Muscle of arm (tissue), 1 donor: ENCODE measurements at regions not wholly inside any gene's neighbourhood (a gene's known extent, or its start where the extent isn't known, plus 50 kb on each side); places are given as distances from the start of the nearest gene placed in this dataset.

Source experiments
- DNase-seq: peaks from one replicate; pipeline ENCODE4 v3.0.0-alpha.2; 2013

DNA sequence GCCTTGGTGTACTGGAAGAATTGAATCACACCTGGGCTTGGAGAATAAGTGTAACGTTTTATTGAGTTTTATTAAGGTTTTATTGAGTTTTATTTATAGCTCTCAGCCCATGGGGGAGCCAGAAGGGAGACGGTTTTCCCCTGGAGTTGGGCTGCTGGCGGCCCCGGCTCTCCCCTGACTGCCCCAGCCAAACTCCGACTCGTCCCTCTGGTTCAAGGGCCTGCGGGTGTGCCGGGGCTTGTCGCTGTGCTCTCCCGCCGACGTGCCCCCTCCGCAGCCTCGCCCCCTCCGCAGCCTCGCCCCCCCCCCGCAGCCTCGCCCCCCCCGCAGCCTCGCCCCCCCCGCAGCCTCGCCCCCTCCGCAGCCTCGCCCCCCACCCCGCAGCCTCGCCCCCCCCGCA lies 326.1 kb upstream of the RTL1 start:
- no peak for DNase-seq

DNA sequence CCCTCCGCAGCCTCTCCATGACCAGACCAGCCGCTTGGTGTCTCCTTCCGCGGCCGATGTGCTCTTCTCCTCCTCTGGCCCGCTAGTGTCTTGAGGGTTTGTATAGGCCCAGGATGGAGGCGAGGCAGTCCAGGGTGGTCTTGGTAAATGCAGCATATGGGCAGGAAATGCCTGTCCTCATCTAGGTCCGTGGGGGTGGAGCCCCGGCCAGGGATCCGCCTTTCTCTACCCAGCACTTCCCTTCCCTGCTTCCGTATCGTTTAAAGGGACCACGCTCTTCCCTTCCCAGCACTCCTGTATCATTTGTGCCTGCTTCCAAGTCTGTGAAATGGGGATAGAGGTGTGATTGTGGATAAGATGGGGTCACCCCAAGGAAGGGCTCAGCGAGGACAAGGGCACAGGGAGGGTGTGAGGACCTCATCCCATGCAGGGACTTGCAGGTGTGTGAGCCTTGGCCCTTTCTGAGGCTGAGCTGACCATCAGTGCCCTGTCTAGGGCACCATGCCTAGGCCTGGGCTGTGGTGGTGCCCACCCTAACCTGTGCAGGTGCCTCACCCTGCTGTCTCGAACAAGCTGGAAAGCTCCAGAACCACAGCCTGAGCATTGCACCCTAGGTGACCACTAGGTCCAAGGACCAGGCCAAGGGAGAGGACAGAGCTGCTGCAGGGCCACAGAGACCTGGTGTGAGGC lies 326.8 kb upstream of the RTL1 start:
- no peak for DNase-seq

DNA sequence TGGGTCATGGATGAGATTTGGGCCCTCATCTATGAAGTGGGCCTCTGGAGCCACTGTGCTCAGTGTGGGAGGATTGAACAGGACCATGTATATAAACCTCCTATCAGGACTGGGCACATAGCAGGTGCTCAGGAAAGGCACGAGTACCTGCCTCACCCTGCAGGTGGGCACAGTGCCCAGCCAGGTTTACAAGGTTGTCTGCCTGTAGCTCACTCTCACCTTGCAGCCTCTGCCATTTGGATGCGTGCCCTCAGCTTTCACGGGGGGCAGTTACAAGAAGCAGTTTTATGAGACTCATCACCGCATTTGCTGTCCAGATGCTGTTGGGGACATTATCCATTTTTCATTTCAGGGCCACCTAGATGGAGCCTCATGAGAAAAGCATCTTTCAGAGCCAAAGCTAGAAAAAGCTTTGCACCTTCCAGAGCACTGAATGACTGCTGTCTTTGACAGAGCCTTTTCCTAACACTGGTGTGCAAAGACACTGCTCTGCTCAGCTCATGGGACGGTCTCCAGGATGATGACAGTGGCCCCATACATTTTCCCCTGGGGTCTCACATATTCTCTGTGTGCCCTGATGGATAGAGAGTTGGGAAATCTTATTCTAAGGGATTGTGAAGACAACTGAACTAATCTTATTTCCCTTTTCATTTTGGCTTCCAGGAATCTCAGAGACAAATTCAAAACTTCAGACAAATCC lies 327.5 kb upstream of the RTL1 start:
- no peak for DNase-seq

DNA sequence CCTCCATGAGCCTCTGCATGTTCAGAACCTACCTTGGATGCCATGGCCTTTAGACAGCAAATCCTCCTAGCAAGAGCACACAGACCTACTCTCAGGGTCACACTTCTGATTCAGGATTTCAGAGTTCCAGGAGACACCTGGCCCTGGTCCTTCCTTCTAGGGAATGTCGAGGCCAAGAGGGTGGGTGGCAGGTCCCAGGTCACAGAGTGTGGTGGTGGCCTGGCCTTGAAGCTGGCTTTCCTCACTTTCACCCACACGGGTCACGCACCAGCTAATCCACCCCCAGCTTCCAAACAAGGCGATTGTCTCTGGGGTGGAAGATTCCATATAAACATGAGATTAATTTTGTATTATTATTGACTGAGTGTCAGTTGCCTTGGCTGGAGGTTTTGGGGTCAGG lies 328.3 kb upstream of the RTL1 start:
- no peak for DNase-seq

DNA sequence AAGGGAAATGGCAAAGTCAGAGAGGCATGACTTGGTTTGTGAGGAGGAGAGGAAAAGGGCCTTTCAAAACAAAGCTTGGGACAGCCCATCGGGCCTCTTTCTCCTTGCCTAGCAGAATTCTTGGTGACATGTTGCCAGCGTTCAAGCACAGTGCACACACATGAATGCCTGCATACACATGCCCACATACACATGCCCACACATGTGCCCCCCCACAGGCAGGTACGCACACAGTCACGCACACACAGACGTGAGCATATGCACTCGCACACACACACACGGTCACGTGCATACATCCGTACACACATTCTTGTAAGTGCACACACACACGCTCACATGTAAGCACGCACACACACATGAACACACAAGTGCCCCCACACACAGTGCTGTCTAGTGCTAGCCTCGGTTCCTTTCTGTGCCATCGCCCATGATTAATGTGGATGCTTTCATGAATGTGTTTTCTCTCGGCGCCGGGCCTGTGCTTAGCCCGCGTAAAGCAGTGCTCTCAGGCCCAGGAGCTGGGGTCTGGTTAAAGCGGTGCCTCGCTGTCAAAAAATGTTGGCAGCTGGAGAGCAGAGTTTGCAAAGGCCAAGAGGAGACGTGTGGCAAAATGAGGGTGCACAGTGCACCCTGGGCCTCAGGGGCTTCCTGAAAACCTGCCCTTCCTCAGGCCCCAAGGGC lies 328.8 kb upstream of the DIO3 start:
- DNase-seq: no peak

DNA sequence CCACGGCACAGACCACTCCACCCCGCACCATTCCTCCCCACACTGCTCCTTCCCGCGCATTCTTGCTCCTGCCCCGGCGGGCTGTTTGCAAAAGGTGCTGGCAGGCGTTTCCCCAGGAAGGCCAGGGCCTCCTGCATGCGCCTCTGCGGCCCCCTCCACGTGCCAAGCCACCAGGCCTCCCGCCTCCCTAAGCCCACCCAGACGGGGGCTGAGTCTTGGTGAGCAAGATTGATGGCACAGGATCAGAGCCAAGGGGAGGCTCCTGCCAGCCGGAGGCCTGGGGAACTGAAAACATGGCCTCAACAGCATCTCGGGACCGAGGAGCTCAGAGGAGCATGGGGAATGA lies 328.3 kb upstream of the DIO3 start:
- no peak for DNase-seq

DNA sequence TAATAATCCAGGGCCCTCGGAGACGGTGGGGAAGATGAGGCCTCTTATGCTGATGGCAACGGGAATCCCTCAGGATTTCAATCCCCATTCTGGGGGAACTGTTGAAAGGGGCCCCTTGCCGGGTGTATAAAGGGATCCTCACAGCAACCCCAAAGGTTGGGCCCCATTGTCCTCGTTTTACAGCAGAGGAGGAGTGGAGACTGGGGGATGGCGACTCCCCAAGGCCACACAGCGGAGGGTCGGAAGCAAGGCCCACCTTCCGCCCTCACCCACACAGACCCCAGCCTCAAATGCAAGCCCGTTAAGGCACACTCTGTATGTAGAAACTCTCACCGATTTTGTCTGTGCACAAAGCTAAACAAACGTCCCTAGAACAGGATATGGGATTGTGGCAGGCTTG lies 327.9 kb upstream of the DIO3 start:
- no peak for DNase-seq

DNA sequence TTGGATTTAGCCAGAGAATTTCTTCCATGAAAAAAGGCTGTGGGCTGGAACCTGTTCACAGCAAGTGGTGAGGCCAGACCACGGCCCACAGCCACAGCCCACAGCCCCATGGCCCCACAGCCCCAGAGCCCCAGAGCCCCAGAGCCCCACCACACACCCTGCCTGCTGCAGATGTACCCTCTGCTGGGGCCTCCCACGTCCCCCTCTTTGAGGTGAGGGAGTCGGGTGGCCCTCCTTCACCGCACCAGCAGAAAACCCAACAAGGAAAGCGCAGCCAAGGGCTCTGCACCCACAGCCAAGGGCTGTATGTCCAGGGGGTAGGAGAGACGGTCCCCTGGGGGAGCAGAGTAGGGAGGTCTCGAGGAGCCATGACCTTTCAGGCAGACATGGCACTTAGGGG lies 327.5 kb upstream of the DIO3 start:
- no peak for DNase-seq

DNA sequence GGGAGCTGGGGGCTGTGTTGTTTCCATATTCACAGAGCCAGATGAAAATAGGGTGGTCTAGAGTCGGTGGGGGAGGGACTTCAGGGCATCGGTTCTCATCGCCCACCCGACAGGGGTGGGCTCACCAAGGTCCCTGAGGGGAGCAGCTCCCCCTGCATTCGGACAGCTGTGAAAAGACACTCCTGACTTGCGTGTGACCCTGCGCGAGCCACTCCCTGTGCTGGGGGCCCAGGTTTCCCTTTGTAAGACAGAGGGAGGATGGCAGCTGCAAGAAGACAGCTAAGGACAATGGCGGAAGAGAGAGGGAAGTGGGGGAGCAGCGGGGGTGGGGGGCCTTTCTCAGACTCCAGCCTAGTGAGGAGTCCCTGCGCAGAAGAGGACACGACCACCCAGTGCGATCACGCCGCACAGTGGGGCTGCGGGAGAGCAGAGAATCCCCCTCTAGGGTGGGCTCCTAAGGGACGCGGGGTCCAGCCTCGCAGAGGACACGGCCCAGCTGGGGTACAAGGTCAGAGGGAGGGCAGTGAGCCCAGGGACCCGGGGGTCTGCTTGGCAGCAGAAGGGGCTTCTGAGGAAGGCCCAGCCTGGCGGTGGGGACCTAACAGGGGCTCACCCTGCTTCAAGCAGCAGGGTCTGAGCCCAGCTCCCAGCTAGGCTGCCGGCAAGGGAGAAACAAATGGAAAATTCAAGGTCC lies 326.9 kb upstream of the DIO3 start:
- no peak for DNase-seq

GRCh38 chr14:101234999-101235334 lies 326.3 kb upstream of the DIO3 start:
- no peak for DNase-seq

GRCh38 chr14:101235335-101236103 lies 325.8 kb upstream of the DIO3 start:
- DNase-seq: no peak

DNA sequence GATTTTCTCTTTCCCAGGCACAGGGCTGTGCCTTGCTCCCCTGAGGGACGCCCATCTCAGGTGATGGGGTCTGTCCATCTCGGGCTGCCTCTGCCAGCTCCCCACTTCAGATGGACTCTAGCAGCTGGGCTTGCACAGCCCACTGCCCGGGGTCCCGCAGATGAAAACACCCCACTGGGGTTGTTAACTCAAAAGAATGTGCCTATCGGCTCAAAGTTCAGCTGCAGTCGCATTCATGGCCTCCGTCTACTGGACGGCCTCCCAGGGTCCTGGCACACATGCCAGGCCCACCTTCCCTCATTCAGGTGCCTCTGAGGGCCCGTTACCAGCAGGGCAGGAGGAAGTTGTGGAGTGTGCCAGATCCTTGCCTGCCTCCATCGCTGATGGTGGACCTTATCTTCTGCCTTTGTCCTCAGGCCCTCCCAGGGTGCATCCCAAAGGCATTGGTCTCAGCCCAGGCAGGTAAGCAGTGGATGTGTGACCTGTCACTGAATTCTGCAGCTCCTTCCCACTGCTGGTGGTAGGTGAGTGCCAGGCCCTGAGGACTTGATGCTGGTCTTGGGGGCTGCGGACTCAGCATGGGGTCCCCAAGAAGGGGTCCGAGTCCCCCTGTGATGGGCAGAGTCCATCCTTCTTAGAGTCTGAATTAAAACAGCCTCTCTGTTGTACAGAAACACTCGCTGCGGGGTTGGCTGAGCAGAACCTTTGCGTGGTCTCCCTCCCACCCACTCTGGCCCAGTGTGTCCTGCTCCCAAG lies 324.6 kb upstream of the DIO3 start:
- DNase-seq: no peak

DNA sequence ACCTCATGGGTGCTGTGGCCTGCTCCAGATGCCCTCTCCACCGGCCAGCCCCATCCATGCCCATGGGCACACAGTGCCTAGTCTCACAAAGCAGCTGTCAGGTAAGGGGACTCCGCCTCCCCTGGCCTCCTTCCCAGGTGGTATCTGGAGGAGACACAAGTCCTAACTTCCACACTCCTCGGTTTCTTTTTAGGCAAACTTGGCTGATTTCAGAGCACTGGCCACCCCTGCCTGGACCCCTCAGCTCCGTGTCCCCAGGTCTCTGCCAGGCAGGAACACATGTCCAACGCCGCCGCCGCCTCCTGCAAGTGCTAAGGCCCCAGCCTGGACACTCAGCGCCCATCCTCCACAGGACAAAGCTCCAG lies 324.1 kb upstream of the DIO3 start:
- DNase-seq: no peak

- DNase-seq: no peak
These were observed 322.2 kb upstream of the DIO3 start for GRCh38 chr14:101239065-101239464.

- DNase-seq: no peak
These were observed 320.1 kb upstream of the DIO3 start for GRCh38 chr14:101241147-101241546.

DNA sequence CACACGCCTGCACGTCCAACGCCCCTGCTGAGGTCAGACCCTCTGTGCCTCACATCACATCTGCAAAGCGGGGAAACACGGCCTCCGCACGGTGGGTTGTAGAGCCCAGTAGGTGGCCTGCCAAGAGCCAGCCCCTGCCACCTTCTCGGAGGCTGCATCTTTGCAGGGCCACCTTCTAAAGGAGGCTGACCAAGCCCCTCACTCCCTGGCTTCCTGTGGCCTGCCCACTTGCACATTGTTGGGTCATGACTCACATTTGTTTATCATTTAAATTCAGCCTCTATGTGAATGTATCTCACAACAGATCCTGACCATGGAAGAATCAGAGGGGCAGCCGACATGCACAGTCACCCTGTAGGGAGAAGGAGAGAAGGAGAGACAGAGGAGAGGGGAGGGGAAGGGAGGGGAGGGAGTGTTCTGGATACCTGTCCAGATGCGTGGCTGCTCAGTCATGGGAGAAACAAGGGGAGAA lies 319.5 kb upstream of the DIO3 start:
- no peak for DNase-seq

- no peak for DNase-seq
These were observed 318.6 kb upstream of the DIO3 start for GRCh38 chr14:101242442-101243385.

GRCh38 chr14:101243587-101244338 lies 317.5 kb upstream of the DIO3 start:
- no peak for DNase-seq
